ENCODE measurements at regions not wholly inside any gene's neighbourhood (a gene's known extent, or its start where the extent isn't known, plus 50 kb on each side); places are given as distances from the start of the nearest gene placed in this dataset.
"Not testable (repeated sequence)": the region's sequence is repeated elsewhere in the genome, so short reads cannot be mapped to it uniquely, and the experiment has no call there.

DNA sequence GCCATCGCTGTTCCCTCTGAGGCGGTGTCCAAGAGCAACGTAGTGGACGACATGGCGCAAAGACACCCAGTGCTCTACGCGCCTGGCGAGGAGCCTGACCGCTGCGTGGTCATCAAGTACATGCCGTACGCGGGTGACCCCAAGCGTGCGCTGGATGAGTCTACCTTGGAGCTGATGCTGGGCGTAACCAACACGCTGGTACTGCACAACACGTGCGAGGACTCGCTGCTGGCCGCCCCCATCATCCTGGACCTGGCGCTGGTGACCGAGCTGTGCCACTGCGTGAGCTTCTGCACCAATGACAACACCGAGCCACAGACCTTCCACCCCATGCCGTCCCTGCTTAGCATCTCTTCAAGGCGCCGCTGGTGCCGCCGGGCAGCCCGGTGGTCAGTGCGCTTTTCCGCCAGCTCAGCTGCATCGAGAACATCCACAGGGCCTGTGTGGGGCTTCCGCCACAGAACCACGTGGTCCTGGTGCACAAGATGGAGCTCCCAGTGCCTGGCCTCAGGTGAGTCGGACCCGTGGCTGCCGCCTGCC lies 129.0 kb downstream of the ANAPC4 start:
- intact Hi-C loops (cut with DNase I) = no loop called here
- Histone ChIP-seq H3K27ac (ENCODE audit: low read depth in 2 of 2, low read length in 2 of 2) (no peak overlapping the region), H3K9ac (ENCODE audit: low read length in 3 of 3) (no peak overlapping the region), H3K27me3 (ENCODE audit: control insufficient read depth, insufficient read depth, low read length) (no peaks in the 10 kb centered on the region), H3K9me3 (ENCODE audit: control insufficient read depth in 2 of 3, insufficient read depth in 1 of 3, low read length in 3 of 3) (peaks cover 0 to 3% (median 0%) of the 10 kb centered on the region in 3 donors), H3K4me1 (ENCODE audit: control insufficient read depth in 2 of 3, insufficient read depth in 2 of 3, low read depth in 1 of 3, low read length in 3 of 3) (no peaks in the 10 kb centered on the region), H3K36me3 (ENCODE audit: control insufficient read depth in 2 of 3, insufficient read depth in 3 of 3, low read length in 3 of 3) (no peaks in the 10 kb centered on the region), H3K4me3 (ENCODE audit: low read length in 3 of 3) (no peak overlapping the region)
- DNase-seq (no peak), FAIRE-seq (no peak)
- TF ChIP-seq, protein P1, sequence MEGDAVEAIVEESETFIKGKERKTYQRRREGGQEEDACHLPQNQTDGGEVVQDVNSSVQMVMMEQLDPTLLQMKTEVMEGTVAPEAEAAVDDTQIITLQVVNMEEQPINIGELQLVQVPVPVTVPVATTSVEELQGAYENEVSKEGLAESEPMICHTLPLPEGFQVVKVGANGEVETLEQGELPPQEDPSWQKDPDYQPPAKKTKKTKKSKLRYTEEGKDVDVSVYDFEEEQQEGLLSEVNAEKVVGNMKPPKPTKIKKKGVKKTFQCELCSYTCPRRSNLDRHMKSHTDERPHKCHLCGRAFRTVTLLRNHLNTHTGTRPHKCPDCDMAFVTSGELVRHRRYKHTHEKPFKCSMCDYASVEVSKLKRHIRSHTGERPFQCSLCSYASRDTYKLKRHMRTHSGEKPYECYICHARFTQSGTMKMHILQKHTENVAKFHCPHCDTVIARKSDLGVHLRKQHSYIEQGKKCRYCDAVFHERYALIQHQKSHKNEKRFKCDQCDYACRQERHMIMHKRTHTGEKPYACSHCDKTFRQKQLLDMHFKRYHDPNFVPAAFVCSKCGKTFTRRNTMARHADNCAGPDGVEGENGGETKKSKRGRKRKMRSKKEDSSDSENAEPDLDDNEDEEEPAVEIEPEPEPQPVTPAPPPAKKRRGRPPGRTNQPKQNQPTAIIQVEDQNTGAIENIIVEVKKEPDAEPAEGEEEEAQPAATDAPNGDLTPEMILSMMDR (IDR thresholded peaks at IDR 0.05; ENCODE audit: borderline replicate concordance, extremely low read depth, insufficient read depth) = no peak

DNA sequence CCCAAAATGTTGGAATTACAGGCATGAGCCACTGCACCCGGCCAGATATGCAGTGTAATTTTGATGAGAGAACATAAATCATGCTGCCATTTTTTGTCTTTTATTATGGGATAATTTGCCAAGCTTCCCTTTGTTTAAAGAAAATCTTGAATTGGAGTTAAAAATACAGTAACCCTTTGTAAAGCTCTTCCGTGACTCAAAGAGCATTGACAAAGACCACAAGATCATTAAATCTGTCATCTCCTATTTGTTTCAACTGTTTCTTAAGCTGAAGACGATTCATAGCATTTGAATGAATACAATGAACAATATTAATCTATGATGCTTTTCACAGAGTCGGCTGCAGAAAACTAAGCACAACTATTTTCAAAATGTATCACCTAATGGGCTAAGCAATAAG lies 132.6 kb downstream of the ANAPC4 start:
- Histone ChIP-seq H3K36me3 (ENCODE audit: control insufficient read depth in 2 of 3, insufficient read depth in 3 of 3, low read length in 3 of 3) (no peaks in the 10 kb centered on the region), H3K4me3 (ENCODE audit: low read length in 3 of 3) (no peak overlapping the region), H3K4me1 (ENCODE audit: control insufficient read depth in 2 of 3, insufficient read depth in 2 of 3, low read depth in 1 of 3, low read length in 3 of 3) (no peaks in the 10 kb centered on the region), H3K27me3 (ENCODE audit: control insufficient read depth, insufficient read depth, low read length) (no peaks in the 10 kb centered on the region), H3K9ac (ENCODE audit: low read length in 3 of 3) (no peak overlapping the region), H3K27ac (ENCODE audit: low read depth in 2 of 2, low read length in 2 of 2) (no peak overlapping the region), H3K9me3 (ENCODE audit: control insufficient read depth in 2 of 3, insufficient read depth in 1 of 3, low read length in 3 of 3) (no peaks in the 10 kb centered on the region)
- TF ChIP-seq, protein P1 (IDR thresholded peaks at IDR 0.05; ENCODE audit: borderline replicate concordance, extremely low read depth, insufficient read depth) = no peak
- intact Hi-C loops (cut with DNase I) = no loop called here
- DNase-seq (no peak), FAIRE-seq (no peak)

DNA sequence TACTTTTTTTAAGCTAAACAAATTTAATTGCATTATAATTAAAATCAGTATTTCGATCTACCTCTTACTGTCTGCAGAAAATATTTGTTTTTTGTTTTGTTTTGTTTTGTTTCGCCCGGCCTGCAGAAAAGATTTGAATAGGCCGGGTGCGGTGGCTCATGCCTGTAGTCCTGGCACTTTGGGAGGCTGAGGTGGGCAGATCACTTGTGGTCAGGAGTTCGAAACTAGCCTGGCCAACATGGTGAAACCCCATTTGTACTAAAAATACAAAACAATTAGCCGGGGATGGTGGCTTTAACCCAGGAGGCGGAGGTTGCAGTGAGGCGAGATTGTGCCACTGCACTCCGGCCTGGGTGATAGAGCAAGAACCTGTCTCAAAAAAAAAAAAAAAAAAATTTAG lies 134.8 kb downstream of the ANAPC4 start:
- H3K36me3 ChIP-seq (ENCODE audit: control insufficient read depth in 2 of 3, insufficient read depth in 3 of 3, low read length in 3 of 3); FAIRE-seq; H3K27me3 ChIP-seq (ENCODE audit: control insufficient read depth, insufficient read depth, low read length); DNase-seq; H3K4me1 ChIP-seq (ENCODE audit: control insufficient read depth in 2 of 3, insufficient read depth in 2 of 3, low read depth in 1 of 3, low read length in 3 of 3); H3K9me3 ChIP-seq (ENCODE audit: control insufficient read depth in 2 of 3, insufficient read depth in 1 of 3, low read length in 3 of 3); H3K9ac ChIP-seq (ENCODE audit: low read length in 3 of 3); H3K4me3 ChIP-seq (ENCODE audit: low read length in 3 of 3); intact Hi-C loops (cut with DNase I); H3K27ac ChIP-seq (ENCODE audit: low read depth in 2 of 2, low read length in 2 of 2): not testable (repeated sequence)

- no peaks in the 10 kb centered on the region for H3K27me3 ChIP-seq (ENCODE audit: control insufficient read depth, insufficient read depth, low read length)
- no peak for DNase-seq
- intact Hi-C loops (cut with DNase I) = no loop called here
- no peaks in the 10 kb centered on the region for H3K9me3 ChIP-seq (ENCODE audit: control insufficient read depth in 2 of 3, insufficient read depth in 1 of 3, low read length in 3 of 3)
- no peak overlapping the region for H3K27ac ChIP-seq (ENCODE audit: low read depth in 2 of 2, low read length in 2 of 2)
- TF ChIP-seq, protein P1 (IDR thresholded peaks at IDR 0.05; ENCODE audit: borderline replicate concordance, extremely low read depth, insufficient read depth) = no peak
- no peaks in the 10 kb centered on the region for H3K36me3 ChIP-seq (ENCODE audit: control insufficient read depth in 2 of 3, insufficient read depth in 3 of 3, low read length in 3 of 3)
- no peaks in the 10 kb centered on the region for H3K4me1 ChIP-seq (ENCODE audit: control insufficient read depth in 2 of 3, insufficient read depth in 2 of 3, low read depth in 1 of 3, low read length in 3 of 3)
- no peak overlapping the region for H3K9ac ChIP-seq (ENCODE audit: low read length in 3 of 3)
- no peak overlapping the region for H3K4me3 ChIP-seq (ENCODE audit: low read length in 3 of 3)
- no peak for FAIRE-seq
Measured at GRCh38 chr4:25513814-25514213, 136.8 kb downstream of the ANAPC4 start.
